ENCODE measurements at regions not wholly inside any gene's neighbourhood (a gene's known extent, or its start where the extent isn't known, plus 50 kb on each side); places are given as distances from the start of the nearest gene placed in this dataset.

- intact Hi-C loops (cut with DNase I): no loop called here
- Histone ChIP-seq H3K4me1 (ENCODE audit: insufficient read depth) (peaks cover 6% of the 10 kb centered on the region), H3K4me3 (no peak overlapping the region), H3K27me3 (no peaks in the 10 kb centered on the region), H3K27ac (no peak overlapping the region), H3K9me3 (no peaks in the 10 kb centered on the region), H3K36me3 (no peaks in the 10 kb centered on the region)
- TF ChIP-seq EP300 (IDR thresholded peaks at IDR 0.05) (no peak), POLR2A (IDR thresholded peaks at IDR 0.05) (no peak)
- TF ChIP-seq, protein P1, sequence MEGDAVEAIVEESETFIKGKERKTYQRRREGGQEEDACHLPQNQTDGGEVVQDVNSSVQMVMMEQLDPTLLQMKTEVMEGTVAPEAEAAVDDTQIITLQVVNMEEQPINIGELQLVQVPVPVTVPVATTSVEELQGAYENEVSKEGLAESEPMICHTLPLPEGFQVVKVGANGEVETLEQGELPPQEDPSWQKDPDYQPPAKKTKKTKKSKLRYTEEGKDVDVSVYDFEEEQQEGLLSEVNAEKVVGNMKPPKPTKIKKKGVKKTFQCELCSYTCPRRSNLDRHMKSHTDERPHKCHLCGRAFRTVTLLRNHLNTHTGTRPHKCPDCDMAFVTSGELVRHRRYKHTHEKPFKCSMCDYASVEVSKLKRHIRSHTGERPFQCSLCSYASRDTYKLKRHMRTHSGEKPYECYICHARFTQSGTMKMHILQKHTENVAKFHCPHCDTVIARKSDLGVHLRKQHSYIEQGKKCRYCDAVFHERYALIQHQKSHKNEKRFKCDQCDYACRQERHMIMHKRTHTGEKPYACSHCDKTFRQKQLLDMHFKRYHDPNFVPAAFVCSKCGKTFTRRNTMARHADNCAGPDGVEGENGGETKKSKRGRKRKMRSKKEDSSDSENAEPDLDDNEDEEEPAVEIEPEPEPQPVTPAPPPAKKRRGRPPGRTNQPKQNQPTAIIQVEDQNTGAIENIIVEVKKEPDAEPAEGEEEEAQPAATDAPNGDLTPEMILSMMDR (IDR thresholded peaks at IDR 0.05): no peak
- WGBS, 3 donors: 20 to 29% (median 26%) methylated on average over 14 of the region's 14 CpGs
- peak; percentile 48 to 78 (median 58) for DNase-seq
Observed at GRCh38 chr22:27554106-27554811, 247.3 kb downstream of the MN1 start.

DNA sequence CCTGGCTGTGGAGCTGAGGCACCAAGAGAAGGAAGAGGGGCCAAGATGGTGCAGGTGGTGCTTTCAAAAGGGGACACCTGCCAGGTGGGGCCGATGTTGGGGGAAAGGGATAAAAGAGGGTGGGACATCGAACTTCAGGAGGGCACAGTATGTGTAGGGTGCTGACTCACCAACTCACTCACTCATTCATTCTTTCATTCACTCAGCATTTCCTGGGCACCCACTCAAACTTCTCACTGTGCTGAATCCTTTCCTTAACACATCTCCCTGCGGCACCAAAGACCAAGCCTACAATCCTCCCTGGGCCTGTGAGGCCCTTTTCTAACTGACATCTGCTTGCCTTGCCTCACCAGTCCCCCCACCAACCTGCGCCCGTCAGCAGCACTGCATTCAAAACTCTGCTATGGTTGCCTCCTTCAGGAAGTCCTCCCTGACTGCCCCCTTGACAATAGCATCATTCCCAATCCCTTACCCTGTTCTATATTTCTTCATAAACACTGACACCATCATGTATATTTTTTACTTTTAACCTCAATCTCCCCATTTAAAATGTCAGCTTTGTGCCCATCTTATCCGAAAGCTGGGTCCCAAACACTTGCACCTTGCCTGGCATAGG is 246.6 kb downstream of the MN1 start:
- Histone ChIP-seq H3K4me3 (no peak overlapping the region), H3K9me3 (no peaks in the 10 kb centered on the region), H3K27me3 (no peaks in the 10 kb centered on the region), H3K4me1 (ENCODE audit: insufficient read depth) (peaks cover 6% of the 10 kb centered on the region), H3K36me3 (no peaks in the 10 kb centered on the region), H3K27ac (no peak overlapping the region)
- DNase-seq: no peak
- TF ChIP-seq POLR2A (IDR thresholded peaks at IDR 0.05) (no peak), EP300 (IDR thresholded peaks at IDR 0.05) (no peak)
- TF ChIP-seq, protein P1 (IDR thresholded peaks at IDR 0.05): no peak
- 71 to 83% (median 76%) methylated on average over 6 of the region's 6 CpGs for WGBS, 3 donors
- intact Hi-C loops (cut with DNase I): no loop called here

GRCh38 chr22:27556371-27556770 is 245.2 kb downstream of the MN1 start:
- 93 to 96% (median 95%) methylated on average over 12 of the region's 12 CpGs for WGBS, 3 donors
- intact Hi-C loops (cut with DNase I): no loop called here
- Histone ChIP-seq H3K4me3 (no peak overlapping the region), H3K9me3 (no peaks in the 10 kb centered on the region), H3K27me3 (no peaks in the 10 kb centered on the region), H3K27ac (no peak overlapping the region), H3K36me3 (no peaks in the 10 kb centered on the region), H3K4me1 (ENCODE audit: insufficient read depth) (peaks cover 6% of the 10 kb centered on the region)
- TF ChIP-seq, protein P1 (IDR thresholded peaks at IDR 0.05): no peak
- TF ChIP-seq EP300 (IDR thresholded peaks at IDR 0.05) (no peak), POLR2A (IDR thresholded peaks at IDR 0.05) (no peak)
- no peak for DNase-seq

DNA sequence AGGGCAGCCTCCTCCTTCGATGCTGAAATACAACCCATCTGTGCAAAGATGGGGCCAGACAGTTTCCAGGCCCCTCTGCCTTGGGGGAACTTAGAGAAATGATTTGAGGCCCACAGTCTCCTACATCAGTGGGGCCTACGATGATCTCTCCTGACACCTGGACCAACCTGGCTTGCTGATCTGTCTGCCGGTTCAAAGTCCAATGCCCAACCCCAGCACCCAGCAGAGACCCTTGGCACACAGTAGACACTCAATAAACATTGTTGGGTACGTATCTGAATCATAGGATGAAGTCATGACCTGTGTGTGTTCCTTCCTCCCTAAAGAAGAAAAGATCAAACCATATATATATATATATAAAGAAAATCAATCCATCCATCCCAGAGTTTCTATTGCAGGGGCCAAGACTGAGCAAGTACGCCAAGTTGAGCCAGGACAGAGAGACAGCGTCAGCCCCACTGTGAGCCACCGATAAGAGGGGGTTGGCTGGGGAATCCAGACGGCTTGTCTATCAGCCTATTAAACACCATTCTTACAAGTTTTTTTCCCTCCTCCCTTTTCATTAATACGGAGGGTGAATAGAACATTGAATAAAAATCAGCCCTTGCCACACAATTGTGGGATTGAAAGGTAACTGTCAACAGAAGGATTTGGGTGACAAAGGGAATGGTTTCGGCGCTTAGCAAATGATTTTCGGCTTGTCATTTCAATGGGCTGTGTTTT is 244.1 kb downstream of the MN1 start:
- TF ChIP-seq, protein P1 (IDR thresholded peaks at IDR 0.05): no peak
- TF ChIP-seq POLR2A (IDR thresholded peaks at IDR 0.05): no peak
- TF ChIP-seq EP300 (IDR thresholded peaks at IDR 0.05): no peak
- peaks cover 6% of the 10 kb centered on the region for H3K4me1 ChIP-seq (ENCODE audit: insufficient read depth)
- H3K4me3 ChIP-seq: no peak overlapping the region
- no peak overlapping the region for H3K27ac ChIP-seq
- no peak for DNase-seq
- intact Hi-C loops (cut with DNase I): no loop called here
- WGBS, 3 donors: 76 to 84% (median 80%) methylated on average over 12 of the region's 12 CpGs
- no peaks in the 10 kb centered on the region for H3K36me3 ChIP-seq
- no peaks in the 10 kb centered on the region for H3K27me3 ChIP-seq
- no peaks in the 10 kb centered on the region for H3K9me3 ChIP-seq
